Esophagus squamous epithelium (tissue), 5 donors: ENCODE measurements at regions not wholly inside any gene's neighbourhood (a gene's known extent, or its start where the extent isn't known, plus 50 kb on each side); places are given as distances from the start of the nearest gene placed in this dataset.
A peak's percentile ranks its signal among the peaks of the same experiment; 100 is the strongest.
"Not testable (repeated sequence)": the region's sequence is repeated elsewhere in the genome, so short reads cannot be mapped to it uniquely, and the experiment has no call there.

Experiments used
- DNase-seq: peaks from one replicate; lab custom pipeline; 2025; lab: John Stamatoyannopoulos, UW
- H3K27ac ChIP-seq, 4 donors: fragments of 200-600 bp; sonication (generic); one replicate each; pipeline ENCODE4 v1.5.1; 2016 to 2019; ENCODE audit warnings: mild to moderate bottlenecking in 1 of 4
- H3K27me3 ChIP-seq, 4 donors: fragments of 200-600 bp; sonication (generic); 1 replicate in 3 of 4; 2 replicates in 1 of 4; pipeline versions ENCODE4 v1.5.1 to v1.6.0; 2017 to 2021; ENCODE audit warnings: antibody characterized with exemption in 1 of 4
- H3K36me3 ChIP-seq, 3 donors: fragments of 200-600 bp; sonication (generic); one replicate each; pipeline ENCODE4 v1.5.1; 2016 to 2019
- H3K4me1 ChIP-seq, 3 donors: fragments of 200-600 bp; sonication (generic); one replicate each; pipeline ENCODE4 v1.5.1; 2017 to 2019
- H3K4me3 ChIP-seq, 4 donors: fragments of 200-600 bp; sonication (generic); 1 replicate in 3 of 4; 2 replicates in 1 of 4; pipeline ENCODE4 v1.5.1; 2016 to 2019; ENCODE audit warnings: mild to moderate bottlenecking in 2 of 4, moderate library complexity in 1 of 4
- H3K9me3 ChIP-seq, 3 donors: fragments of 200-600 bp; sonication (generic); one replicate each; pipeline ENCODE4 v1.5.1; 2016 to 2019
- POLR2A ChIP-seq, 4 donors: fragments of 450-650 bp; IDR thresholded peaks; one replicate each; pipeline ENCODE4 v1.6.1; 2017; ENCODE audit warnings: antibody characterized with exemption in 4 of 4, mild to moderate bottlenecking in 4 of 4, moderate library complexity in 3 of 4
- WGBS, 2 donors: methylation state at CpG; one replicate each; pipeline ENCODE4 v1.1.5; 2018; 5-methylcytosine and 5-hydroxymethylcytosine counted together
- intact Hi-C: fragments of 100-400 bp; cut with DNase I; formaldehyde crosslinking; loops from one replicate; pipeline ENCODE4 v1.15.0; 2022
- TF ChIP-seq, protein P1 (sequence below), 6 experiments: fragments of 450-650 bp in 4 of 6; fragments of 200-600 bp in 2 of 6; sonication (generic) in 2 of 6; IDR thresholded peaks; one replicate each; pipeline ENCODE4 v1.5.1; 2016 to 2019; ENCODE audit warnings: antibody characterized with exemption in 6 of 6, mild to moderate bottlenecking in 4 of 6, moderate library complexity in 4 of 6
- donor health status: DM: yes; HTN: yes; CAD: no.

DNA sequence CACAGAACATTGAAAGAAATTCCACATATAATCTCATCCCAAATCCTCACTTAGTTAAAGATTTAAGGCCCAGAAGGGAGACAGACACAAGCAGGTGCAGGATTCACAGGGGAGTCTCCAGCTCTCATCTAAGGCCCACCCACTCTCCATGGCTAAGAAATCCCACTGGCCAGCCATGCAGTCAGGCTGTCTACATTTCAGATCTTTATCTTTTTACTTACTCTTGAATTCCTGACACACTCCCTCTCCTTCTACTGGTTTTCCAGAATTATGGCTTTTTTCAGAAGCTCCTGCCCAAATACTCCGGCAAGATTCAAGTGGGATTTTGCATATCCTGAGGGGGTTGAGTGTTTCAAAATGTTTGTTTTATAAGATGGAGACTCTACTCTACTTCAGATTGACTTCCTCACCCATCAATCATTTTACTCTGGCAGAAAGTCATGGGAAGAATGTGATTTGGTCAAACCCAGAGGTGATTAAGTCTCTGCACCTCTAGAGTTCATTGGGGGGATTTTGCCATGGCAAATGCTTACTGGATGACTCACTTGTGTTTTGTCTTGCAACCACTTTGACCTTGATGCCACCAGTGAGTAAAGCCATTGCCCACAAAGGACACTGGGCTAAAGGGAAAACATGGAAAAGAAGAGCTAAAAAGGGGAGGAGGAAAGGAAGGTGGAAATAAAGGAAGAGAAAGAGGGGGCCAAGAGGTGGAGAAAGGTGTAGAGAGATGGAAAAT is 688.8 kb upstream of the SALL1 start:
- Histone ChIP-seq H3K4me1 (no peaks in the 10 kb centered on the region), H3K27ac (no peak overlapping the region), H3K9me3 (no peaks in the 10 kb centered on the region), H3K36me3 (no peaks in the 10 kb centered on the region), H3K4me3 (no peak overlapping the region), H3K27me3 (no peaks in the 10 kb centered on the region)
- intact Hi-C loops: no loop called here
- 43 to 73% methylated on average over 1 of the region's 1 CpG for WGBS, 2 donors
- TF ChIP-seq, protein P1, sequence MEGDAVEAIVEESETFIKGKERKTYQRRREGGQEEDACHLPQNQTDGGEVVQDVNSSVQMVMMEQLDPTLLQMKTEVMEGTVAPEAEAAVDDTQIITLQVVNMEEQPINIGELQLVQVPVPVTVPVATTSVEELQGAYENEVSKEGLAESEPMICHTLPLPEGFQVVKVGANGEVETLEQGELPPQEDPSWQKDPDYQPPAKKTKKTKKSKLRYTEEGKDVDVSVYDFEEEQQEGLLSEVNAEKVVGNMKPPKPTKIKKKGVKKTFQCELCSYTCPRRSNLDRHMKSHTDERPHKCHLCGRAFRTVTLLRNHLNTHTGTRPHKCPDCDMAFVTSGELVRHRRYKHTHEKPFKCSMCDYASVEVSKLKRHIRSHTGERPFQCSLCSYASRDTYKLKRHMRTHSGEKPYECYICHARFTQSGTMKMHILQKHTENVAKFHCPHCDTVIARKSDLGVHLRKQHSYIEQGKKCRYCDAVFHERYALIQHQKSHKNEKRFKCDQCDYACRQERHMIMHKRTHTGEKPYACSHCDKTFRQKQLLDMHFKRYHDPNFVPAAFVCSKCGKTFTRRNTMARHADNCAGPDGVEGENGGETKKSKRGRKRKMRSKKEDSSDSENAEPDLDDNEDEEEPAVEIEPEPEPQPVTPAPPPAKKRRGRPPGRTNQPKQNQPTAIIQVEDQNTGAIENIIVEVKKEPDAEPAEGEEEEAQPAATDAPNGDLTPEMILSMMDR (IDR thresholded peaks at IDR 0.05): no peak
- TF ChIP-seq POLR2A (IDR thresholded peaks at IDR 0.05): no peak
- no peak for DNase-seq

DNA sequence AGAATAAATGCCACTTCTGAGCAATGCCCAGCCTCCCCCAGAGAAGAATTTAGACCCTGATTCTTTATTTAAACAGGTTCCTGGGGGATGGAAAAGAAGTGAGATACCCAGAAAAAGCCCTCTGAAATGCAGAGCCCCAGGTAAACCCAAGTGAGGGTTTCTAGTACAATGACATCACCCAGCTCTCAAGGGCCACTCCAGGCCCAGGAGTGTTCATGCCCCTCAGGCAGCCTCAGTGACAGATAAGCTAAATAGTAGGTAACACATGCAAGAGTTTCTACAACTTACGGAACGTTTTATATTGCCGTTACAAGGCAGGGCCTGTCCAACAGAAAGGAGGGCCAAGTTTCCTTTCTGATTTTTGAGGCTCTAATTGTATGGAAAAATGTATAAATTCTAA is 683.7 kb upstream of the SALL1 start:
- WGBS, 2 donors: 81 to 89% methylated on average over 3 of the region's 3 CpGs
- Histone ChIP-seq H3K36me3 (no peaks in the 10 kb centered on the region), H3K4me3 (no peak overlapping the region), H3K9me3 (no peaks in the 10 kb centered on the region), H3K4me1 (no peaks in the 10 kb centered on the region), H3K27ac (no peak overlapping the region), H3K27me3 (no peaks in the 10 kb centered on the region)
- no peak for DNase-seq
- intact Hi-C loops: no loop called here
- no peak for TF ChIP-seq POLR2A (IDR thresholded peaks at IDR 0.05)
- TF ChIP-seq, protein P1 (IDR thresholded peaks at IDR 0.05): no peak

DNA sequence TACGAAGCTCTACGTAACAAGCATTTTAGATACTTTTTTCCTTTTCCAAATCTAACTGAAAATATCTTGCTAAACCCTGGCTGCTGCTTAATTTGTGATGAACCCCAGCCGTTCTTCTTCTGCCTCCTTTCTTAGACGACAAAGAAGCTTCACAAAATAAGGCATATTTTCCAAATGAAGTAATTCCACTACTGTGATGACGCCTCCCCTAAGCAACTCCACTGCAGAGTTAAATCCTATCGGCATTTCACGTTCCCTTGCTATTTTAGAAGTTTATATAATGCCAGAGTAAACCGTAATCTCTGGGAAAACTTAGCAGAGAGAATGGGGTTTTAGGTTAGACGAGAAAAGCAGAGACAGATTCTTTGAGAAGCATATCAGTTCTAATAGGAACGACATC is 683.1 kb upstream of the SALL1 start:
- intact Hi-C loops: no loop called here
- TF ChIP-seq, protein P1 (IDR thresholded peaks at IDR 0.05): no peak
- no peak for TF ChIP-seq POLR2A (IDR thresholded peaks at IDR 0.05)
- Histone ChIP-seq H3K9me3 (no peaks in the 10 kb centered on the region), H3K36me3 (no peaks in the 10 kb centered on the region), H3K27ac (no peak overlapping the region), H3K4me1 (no peaks in the 10 kb centered on the region), H3K4me3 (peak overlapping the region in 1 of 4 donors; percentile 30), H3K27me3 (no peaks in the 10 kb centered on the region)
- no peak for DNase-seq
- WGBS, 2 donors: 53 to 58% methylated on average over 10 of the region's 10 CpGs

DNA sequence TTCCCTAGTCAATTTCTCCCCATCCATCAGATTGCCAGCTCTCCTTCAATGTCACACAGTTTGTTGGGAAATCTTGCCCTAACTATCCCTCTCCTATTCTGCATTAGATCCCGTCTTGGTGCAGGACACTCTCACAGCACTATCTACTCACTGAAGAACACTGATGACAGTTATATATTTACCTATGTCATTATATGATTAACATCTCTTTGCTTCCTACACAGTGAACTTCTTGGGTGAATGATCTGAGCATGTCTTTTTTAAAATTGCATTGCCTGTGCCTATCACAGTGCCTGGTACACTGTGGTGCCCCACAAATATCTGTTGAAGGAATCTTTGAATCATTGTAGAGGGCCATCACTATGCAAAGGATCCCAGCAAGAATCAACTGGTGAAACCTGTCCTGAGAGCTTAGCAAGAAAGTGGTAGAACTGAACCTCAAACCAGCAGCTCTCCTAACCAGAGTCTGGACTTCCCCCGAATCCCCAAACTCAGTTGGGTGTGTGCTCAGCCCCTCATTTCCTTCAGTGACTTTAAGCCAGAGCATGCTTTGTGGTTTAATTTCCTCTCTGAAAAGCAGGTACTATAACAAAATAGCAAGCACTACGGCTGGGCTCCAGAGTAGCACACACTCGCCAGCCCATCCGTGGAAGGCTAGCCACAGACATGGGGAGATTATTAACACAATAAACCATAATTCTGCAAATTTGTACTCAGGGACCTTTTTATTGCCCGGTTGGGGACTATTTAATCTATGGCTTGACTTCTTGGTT is 680.7 kb upstream of the SALL1 start:
- intact Hi-C loops: no loop called here
- WGBS, 2 donors: 53 to 79% methylated on average over 6 of the region's 6 CpGs
- no peaks in the 10 kb centered on the region for H3K4me1 ChIP-seq
- no peaks in the 10 kb centered on the region for H3K27me3 ChIP-seq
- H3K9me3 ChIP-seq: no peaks in the 10 kb centered on the region
- H3K27ac ChIP-seq: no peak overlapping the region
- DNase-seq: no peak
- TF ChIP-seq POLR2A (IDR thresholded peaks at IDR 0.05): no peak
- TF ChIP-seq, protein P1 (IDR thresholded peaks at IDR 0.05): no peak
- no peak overlapping the region for H3K4me3 ChIP-seq
- H3K36me3 ChIP-seq: no peaks in the 10 kb centered on the region

DNA sequence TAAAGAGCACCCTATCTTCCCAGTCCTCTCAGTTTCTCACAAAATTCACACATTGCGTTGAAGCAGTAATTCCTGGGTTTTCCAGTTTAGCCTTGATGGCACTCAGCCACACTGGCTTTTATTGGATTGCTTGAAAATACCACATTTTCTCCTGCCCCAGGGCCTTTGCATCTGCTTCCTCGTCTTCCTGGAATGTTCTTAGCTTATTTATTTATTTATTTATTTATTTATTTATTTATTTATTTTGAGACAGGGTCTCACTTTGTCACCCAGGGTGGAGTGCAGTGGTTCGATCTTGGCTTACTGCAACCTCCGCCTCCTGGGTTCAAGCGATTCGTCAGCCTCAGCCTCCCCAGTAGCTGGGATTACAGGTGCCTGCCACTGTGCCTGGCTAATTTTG is 680.0 kb upstream of the SALL1 start:
- H3K4me1 ChIP-seq, intact Hi-C loops, H3K4me3 ChIP-seq, H3K9me3 ChIP-seq, H3K27ac ChIP-seq, H3K27me3 ChIP-seq, DNase-seq, H3K36me3 ChIP-seq: not testable (repeated sequence)
- WGBS, 2 donors: 76 to 88% methylated on average over 6 of the region's 6 CpGs
